ENCODE measurements at regions not wholly inside any gene's neighbourhood (a gene's known extent, or its start where the extent isn't known, plus 50 kb on each side); places are given as distances from the start of the nearest gene placed in this dataset.

DNA sequence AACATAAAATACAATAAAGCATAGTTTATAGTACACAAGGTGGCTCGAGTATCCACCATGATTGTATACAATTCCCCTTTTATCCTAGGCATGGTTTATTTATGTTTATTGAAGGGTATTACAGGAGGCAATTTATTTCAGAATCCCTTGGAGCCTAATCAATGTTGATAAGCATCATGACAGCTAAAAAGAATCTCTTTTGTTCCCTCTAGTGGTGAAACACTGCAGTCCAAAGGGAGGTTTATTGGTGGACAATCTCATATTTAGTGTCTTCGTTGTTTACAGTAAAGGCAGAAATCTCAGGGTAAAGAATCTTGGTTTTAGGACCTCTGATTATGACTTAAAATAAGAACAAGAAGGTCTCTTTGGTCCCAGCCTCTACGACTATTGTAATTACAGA is 1712.5 kb downstream of the C4orf33 start:
- Histone ChIP-seq H3K4me1 (ENCODE audit: insufficient read depth, low read length) (no peaks in the 10 kb centered on the region), H2AFZ (ENCODE audit: low read depth, low read length) (no peak overlapping the region; the same call in 1 of the 2 replicates), H3K27ac (ENCODE audit: low read length) (no peak overlapping the region), H4K20me1 (ENCODE audit: insufficient read depth, low read length) (no peaks in the 10 kb centered on the region), H3K9me3 (ENCODE audit: insufficient read depth, low read length, severe bottlenecking) (peaks cover 12% of the 10 kb centered on the region), H3K79me2 (ENCODE audit: insufficient read depth, low read length) (no peaks in the 10 kb centered on the region), H3K4me2 (ENCODE audit: insufficient read depth, low read length) (no peak overlapping the region), H3K9ac (ENCODE audit: low read depth, low read length) (no peak overlapping the region), H3K4me3 (ENCODE audit: low read depth in 1 of 2, low read length in 2 of 2) (no peak overlapping the region), H3K27me3 (ENCODE audit: insufficient read depth, low read length, poor library complexity) (no peaks in the 10 kb centered on the region), H3K36me3 (ENCODE audit: insufficient read depth, low read length) (no peaks in the 10 kb centered on the region)
- TF ChIP-seq EZH2 (IDR thresholded peaks at IDR 0.05; ENCODE audit: borderline replicate concordance, low read depth, low read length, severe bottlenecking), result no peak
- TF ChIP-seq, protein P1, sequence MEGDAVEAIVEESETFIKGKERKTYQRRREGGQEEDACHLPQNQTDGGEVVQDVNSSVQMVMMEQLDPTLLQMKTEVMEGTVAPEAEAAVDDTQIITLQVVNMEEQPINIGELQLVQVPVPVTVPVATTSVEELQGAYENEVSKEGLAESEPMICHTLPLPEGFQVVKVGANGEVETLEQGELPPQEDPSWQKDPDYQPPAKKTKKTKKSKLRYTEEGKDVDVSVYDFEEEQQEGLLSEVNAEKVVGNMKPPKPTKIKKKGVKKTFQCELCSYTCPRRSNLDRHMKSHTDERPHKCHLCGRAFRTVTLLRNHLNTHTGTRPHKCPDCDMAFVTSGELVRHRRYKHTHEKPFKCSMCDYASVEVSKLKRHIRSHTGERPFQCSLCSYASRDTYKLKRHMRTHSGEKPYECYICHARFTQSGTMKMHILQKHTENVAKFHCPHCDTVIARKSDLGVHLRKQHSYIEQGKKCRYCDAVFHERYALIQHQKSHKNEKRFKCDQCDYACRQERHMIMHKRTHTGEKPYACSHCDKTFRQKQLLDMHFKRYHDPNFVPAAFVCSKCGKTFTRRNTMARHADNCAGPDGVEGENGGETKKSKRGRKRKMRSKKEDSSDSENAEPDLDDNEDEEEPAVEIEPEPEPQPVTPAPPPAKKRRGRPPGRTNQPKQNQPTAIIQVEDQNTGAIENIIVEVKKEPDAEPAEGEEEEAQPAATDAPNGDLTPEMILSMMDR (IDR thresholded peaks at IDR 0.05; ENCODE audit: borderline replicate concordance, extremely low read depth, low read length, poor library complexity, severe bottlenecking), result peak; percentile 69
- ATAC-seq (ENCODE audit: insufficient read depth, low read depth) (peak; percentile 58; the same call in 2 of the 3 replicates), DNase-seq (no peak)

DNA sequence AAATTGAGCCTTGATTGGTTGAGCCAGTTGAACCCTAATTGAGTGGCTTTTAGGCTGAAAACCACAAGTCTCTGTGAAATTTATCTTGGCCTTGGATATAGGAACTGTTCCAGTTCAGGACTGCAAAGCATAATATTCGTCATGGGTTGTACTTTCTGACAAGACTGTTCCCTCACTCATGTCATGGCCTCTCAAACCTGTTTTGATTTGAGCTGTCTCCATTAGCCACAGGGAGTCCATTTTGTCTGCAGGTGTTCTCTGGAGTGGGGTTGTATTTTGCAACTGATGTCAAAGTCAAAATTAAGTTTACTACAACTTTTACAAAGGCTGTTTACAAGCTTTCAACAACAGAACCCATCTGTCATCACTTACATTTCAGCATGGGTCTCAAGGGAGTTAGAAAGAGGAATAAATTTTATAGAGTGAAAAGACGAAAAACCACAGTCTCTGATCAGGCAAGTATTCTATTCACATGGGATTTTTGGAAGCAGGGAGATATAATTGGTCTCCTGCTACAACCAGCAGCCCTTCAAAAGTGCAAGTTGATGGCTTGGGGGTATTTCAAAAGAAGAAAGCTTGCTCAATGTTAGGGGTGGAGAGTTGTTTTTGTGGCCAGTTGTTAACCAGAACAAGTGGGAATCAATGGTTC is 1716.3 kb downstream of the C4orf33 start:
- ATAC-seq (ENCODE audit: insufficient read depth, low read depth) (no peak), DNase-seq (no peak)
- TF ChIP-seq EZH2 (IDR thresholded peaks at IDR 0.05; ENCODE audit: borderline replicate concordance, low read depth, low read length, severe bottlenecking), result no peak
- TF ChIP-seq, protein P1 (IDR thresholded peaks at IDR 0.05; ENCODE audit: borderline replicate concordance, extremely low read depth, low read length, poor library complexity, severe bottlenecking), result no peak
- Histone ChIP-seq H3K36me3 (ENCODE audit: insufficient read depth, low read length) (no peaks in the 10 kb centered on the region), H2AFZ (ENCODE audit: low read depth, low read length) (0 out of 2 replicates have a peak overlapping the region, but pooled peaks have one; percentile 19), H3K79me2 (ENCODE audit: insufficient read depth, low read length) (no peaks in the 10 kb centered on the region), H3K27ac (ENCODE audit: low read length) (no peak overlapping the region), H3K27me3 (ENCODE audit: insufficient read depth, low read length, poor library complexity) (no peaks in the 10 kb centered on the region), H3K4me2 (ENCODE audit: insufficient read depth, low read length) (no peak overlapping the region), H3K9me3 (ENCODE audit: insufficient read depth, low read length, severe bottlenecking) (no peaks in the 10 kb centered on the region), H3K4me3 (ENCODE audit: low read depth in 1 of 2, low read length in 2 of 2) (no peak overlapping the region), H3K4me1 (ENCODE audit: insufficient read depth, low read length) (no peaks in the 10 kb centered on the region), H3K9ac (ENCODE audit: low read depth, low read length) (no peak overlapping the region), H4K20me1 (ENCODE audit: insufficient read depth, low read length) (no peaks in the 10 kb centered on the region)

DNA sequence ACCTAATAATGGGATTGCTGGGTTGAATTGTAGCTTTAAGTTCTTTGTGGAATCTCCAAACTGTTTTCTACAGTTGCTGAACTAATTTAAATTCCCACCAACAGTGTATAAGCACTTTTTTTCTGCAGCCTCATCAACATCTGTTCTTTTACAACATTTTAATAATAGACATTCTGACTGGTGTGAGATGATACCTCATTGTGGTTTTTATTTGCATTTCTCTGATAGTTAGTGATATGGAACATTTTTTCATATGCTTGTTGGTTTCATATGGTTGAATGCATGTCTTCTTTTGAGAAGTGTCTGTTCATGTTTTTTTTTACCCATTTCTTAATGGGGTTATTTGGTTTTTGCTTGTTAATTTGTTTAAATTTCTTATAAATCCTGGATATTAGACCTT is 1718.9 kb downstream of the C4orf33 start:
- TF ChIP-seq, protein P1 (IDR thresholded peaks at IDR 0.05; ENCODE audit: borderline replicate concordance, extremely low read depth, low read length, poor library complexity, severe bottlenecking), result no peak
- no peak for TF ChIP-seq EZH2 (IDR thresholded peaks at IDR 0.05; ENCODE audit: borderline replicate concordance, low read depth, low read length, severe bottlenecking)
- H3K4me2 ChIP-seq (ENCODE audit: insufficient read depth, low read length), result no peak overlapping the region
- no peak overlapping the region for H3K4me3 ChIP-seq (ENCODE audit: low read depth in 1 of 2, low read length in 2 of 2)
- no peak for DNase-seq
- H3K36me3 ChIP-seq (ENCODE audit: insufficient read depth, low read length), result no peaks in the 10 kb centered on the region
- no peak for ATAC-seq (ENCODE audit: insufficient read depth, low read depth)
- no peak overlapping the region for H2AFZ ChIP-seq (ENCODE audit: low read depth, low read length)
- no peaks in the 10 kb centered on the region for H3K79me2 ChIP-seq (ENCODE audit: insufficient read depth, low read length)
- H3K9ac ChIP-seq (ENCODE audit: low read depth, low read length), result no peak overlapping the region
- no peaks in the 10 kb centered on the region for H3K4me1 ChIP-seq (ENCODE audit: insufficient read depth, low read length)
- H3K27me3 ChIP-seq (ENCODE audit: insufficient read depth, low read length, poor library complexity), result no peaks in the 10 kb centered on the region
- no peaks in the 10 kb centered on the region for H4K20me1 ChIP-seq (ENCODE audit: insufficient read depth, low read length)
- no peak overlapping the region for H3K27ac ChIP-seq (ENCODE audit: low read length)
- H3K9me3 ChIP-seq (ENCODE audit: insufficient read depth, low read length, severe bottlenecking), result no peaks in the 10 kb centered on the region

Data from DND-41 (cell line).